HepG2 (cell line): ENCODE measurements at regions not wholly inside any gene's neighbourhood (a gene's known extent, or its start where the extent isn't known, plus 50 kb on each side); places are given as distances from the start of the nearest gene placed in this dataset.

Experiments used
- ELF1 ChIP-seq: sonication (generic); formaldehyde crosslinking; IDR thresholded peaks from 2 replicates; pipeline ENCODE4 v1.4.0; 2020; ENCODE audit warnings: missing genetic modification reagents
- ELF3 ChIP-seq: IDR thresholded peaks from 2 replicates; pipeline ENCODE4 v1.6.1; 2016; ENCODE audit warnings: missing genetic modification reagents, missing compliant biosample characterization
- FOXO1 ChIP-seq: sonication (generic); formaldehyde crosslinking; IDR thresholded peaks from 2 replicates; pipeline ENCODE4 v1.4.0; 2020; ENCODE audit warnings: missing genetic modification reagents
- KDM3A ChIP-seq: IDR thresholded peaks from 2 replicates; pipeline ENCODE4 v1.6.1; 2018; ENCODE audit warnings: low read depth, missing compliant biosample characterization
- KLF15 ChIP-seq: sonication (generic); formaldehyde crosslinking; IDR thresholded peaks from 2 replicates; pipeline ENCODE4 v1.8.1; 2023; ENCODE audit warnings: borderline replicate concordance, mild to moderate bottlenecking, inconsistent platforms, missing genetic modification reagents, mixed read lengths
- MIER3 ChIP-seq: IDR thresholded peaks from 2 replicates; pipeline ENCODE4 v1.6.1; 2016; ENCODE audit warnings: missing compliant biosample characterization, borderline replicate concordance
- RERE ChIP-seq: IDR thresholded peaks from 2 replicates; pipeline ENCODE4 v1.6.1; 2016; ENCODE audit warnings: low read depth, missing genetic modification reagents, missing compliant biosample characterization
- TCF7L2 ChIP-seq: IDR thresholded peaks from 2 replicates; pipeline ENCODE4 v1.6.1; 2011; ENCODE audit warnings: mild to moderate bottlenecking, low read depth, low read length, moderate library complexity
- TEAD2 ChIP-seq: sonication (generic); formaldehyde crosslinking; IDR thresholded peaks from 2 replicates; pipeline ENCODE4 v1.9.0; 2021; ENCODE audit warnings: missing genetic modification reagents
- ZFY ChIP-seq: sonication (generic); formaldehyde crosslinking; IDR thresholded peaks from 2 replicates; pipeline ENCODE4 v1.4.0; 2020; ENCODE audit warnings: missing genetic modification reagents
- ZNF552 ChIP-seq: sonication (generic); formaldehyde crosslinking; IDR thresholded peaks from 2 replicates; pipeline ENCODE4 v1.9.0; 2022; ENCODE audit warnings: missing genetic modification reagents, mild to moderate bottlenecking, borderline replicate concordance
- ZSCAN12 ChIP-seq: sonication (generic); formaldehyde crosslinking; IDR thresholded peaks from 2 replicates; pipeline ENCODE4 v1.9.0; 2021; ENCODE audit warnings: mild to moderate bottlenecking, missing genetic modification reagents
- TF ChIP-seq, protein P1 (sequence below): sonication (generic); formaldehyde crosslinking; IDR thresholded peaks from 2 replicates; pipeline ENCODE4 v1.4.0; 2020; ENCODE audit warnings: mild to moderate bottlenecking, missing genetic modification reagents, borderline replicate concordance
- TF ChIP-seq, protein P2 (sequence below): sonication (generic); formaldehyde crosslinking; IDR thresholded peaks from 2 replicates; pipeline ENCODE4 v1.8.1; 2022; ENCODE audit warnings: mild to moderate bottlenecking, missing genetic modification reagents
- TF ChIP-seq, protein P3 (sequence below): sonication (generic); formaldehyde crosslinking; IDR thresholded peaks from 2 replicates; pipeline ENCODE4 v1.4.0; 2020; ENCODE audit warnings: missing genetic modification reagents

- TF ChIP-seq RERE (CRISPR knock-in tag) (no peak), KDM3A (CRISPR knock-in tag) (0 out of 2 replicates have a peak, but pooled peaks have one; percentile 21), TEAD2 (CRISPR knock-in tag) (no peak), MIER3 (CRISPR knock-in tag) (no peak), ELF3 (CRISPR knock-in tag) (peak; percentile 61), ZSCAN12 (CRISPR knock-in tag) (no peak), TCF7L2 (no peak), KLF15 (CRISPR knock-in tag) (no peak), ELF1 (CRISPR knock-in tag) (no peak), FOXO1 (CRISPR knock-in tag) (peak; percentile 89), ZFY (CRISPR knock-in tag) (no peak), ZNF552 (no peak)
- TF ChIP-seq, protein P1, sequence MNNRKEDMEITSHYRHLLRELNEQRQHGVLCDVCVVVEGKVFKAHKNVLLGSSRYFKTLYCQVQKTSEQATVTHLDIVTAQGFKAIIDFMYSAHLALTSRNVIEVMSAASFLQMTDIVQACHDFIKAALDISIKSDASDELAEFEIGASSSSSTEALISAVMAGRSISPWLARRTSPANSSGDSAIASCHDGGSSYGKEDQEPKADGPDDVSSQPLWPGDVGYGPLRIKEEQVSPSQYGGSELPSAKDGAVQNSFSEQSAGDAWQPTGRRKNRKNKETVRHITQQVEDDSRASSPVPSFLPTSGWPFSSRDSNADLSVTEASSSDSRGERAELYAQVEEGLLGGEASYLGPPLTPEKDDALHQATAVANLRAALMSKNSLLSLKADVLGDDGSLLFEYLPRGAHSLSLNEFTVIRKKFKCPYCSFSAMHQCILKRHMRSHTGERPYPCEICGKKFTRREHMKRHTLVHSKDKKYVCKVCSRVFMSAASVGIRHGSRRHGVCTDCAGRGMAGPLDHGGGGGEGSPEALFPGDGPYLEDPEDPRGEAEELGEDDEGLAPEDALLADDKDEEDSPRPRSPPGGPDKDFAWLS (CRISPR knock-in tag), result no peak
- TF ChIP-seq, protein P2, sequence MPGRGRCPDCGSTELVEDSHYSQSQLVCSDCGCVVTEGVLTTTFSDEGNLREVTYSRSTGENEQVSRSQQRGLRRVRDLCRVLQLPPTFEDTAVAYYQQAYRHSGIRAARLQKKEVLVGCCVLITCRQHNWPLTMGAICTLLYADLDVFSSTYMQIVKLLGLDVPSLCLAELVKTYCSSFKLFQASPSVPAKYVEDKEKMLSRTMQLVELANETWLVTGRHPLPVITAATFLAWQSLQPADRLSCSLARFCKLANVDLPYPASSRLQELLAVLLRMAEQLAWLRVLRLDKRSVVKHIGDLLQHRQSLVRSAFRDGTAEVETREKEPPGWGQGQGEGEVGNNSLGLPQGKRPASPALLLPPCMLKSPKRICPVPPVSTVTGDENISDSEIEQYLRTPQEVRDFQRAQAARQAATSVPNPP (CRISPR knock-in tag), result no peak
- TF ChIP-seq, protein P3, sequence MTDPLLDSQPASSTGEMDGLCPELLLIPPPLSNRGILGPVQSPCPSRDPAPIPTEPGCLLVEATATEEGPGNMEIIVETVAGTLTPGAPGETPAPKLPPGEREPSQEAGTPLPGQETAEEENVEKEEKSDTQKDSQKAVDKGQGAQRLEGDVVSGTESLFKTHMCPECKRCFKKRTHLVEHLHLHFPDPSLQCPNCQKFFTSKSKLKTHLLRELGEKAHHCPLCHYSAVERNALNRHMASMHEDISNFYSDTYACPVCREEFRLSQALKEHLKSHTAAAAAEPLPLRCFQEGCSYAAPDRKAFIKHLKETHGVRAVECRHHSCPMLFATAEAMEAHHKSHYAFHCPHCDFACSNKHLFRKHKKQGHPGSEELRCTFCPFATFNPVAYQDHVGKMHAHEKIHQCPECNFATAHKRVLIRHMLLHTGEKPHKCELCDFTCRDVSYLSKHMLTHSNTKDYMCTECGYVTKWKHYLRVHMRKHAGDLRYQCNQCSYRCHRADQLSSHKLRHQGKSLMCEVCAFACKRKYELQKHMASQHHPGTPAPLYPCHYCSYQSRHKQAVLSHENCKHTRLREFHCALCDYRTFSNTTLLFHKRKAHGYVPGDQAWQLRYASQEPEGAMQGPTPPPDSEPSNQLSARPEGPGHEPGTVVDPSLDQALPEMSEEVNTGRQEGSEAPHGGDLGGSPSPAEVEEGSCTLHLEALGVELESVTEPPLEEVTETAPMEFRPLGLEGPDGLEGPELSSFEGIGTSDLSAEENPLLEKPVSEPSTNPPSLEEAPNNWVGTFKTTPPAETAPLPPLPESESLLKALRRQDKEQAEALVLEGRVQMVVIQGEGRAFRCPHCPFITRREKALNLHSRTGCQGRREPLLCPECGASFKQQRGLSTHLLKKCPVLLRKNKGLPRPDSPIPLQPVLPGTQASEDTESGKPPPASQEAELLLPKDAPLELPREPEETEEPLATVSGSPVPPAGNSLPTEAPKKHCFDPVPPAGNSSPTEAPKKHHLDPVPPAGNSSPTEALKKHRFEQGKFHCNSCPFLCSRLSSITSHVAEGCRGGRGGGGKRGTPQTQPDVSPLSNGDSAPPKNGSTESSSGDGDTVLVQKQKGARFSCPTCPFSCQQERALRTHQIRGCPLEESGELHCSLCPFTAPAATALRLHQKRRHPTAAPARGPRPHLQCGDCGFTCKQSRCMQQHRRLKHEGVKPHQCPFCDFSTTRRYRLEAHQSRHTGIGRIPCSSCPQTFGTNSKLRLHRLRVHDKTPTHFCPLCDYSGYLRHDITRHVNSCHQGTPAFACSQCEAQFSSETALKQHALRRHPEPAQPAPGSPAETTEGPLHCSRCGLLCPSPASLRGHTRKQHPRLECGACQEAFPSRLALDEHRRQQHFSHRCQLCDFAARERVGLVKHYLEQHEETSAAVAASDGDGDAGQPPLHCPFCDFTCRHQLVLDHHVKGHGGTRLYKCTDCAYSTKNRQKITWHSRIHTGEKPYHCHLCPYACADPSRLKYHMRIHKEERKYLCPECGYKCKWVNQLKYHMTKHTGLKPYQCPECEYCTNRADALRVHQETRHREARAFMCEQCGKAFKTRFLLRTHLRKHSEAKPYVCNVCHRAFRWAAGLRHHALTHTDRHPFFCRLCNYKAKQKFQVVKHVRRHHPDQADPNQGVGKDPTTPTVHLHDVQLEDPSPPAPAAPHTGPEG (CRISPR knock-in tag), result 0 out of 2 replicates have a peak, but pooled peaks have one; percentile 33
Observed at GRCh38 chr6:82094166-82094806, 153.3 kb downstream of the IBTK start (continued).
